A549 (cell line): ENCODE measurements at regions not wholly inside any gene's neighbourhood (a gene's known extent, or its start where the extent isn't known, plus 50 kb on each side); places are given as distances from the start of the nearest gene placed in this dataset.

Experiments
- ATAC-seq, 2 experiments: fragments of 200-7000 bp in 1 of 2; fragments of >200 bp in 1 of 2; cut with Nextera tagmentation in 1 of 2; cut with Tn5 transposase in 1 of 2; 3 replicates each; pipeline versions ENCODE4 v1.8.0 to v1.9.1; 2018 to 2020; ENCODE audit warnings: mild to moderate bottlenecking in 1 of 2, moderate library complexity in 1 of 2
- CTCF ChIA-PET: fragments of 300-600 bp; sonication (Branson Sonifier 250); formaldehyde crosslinking; extraction: SDS; loops from one replicate; lab custom pipeline; 2021; ENCODE audit warnings: antibody characterized with exemption, inconsistent platforms; lab: Yijun Ruan, JAX
- POLR2A ChIA-PET: fragments of 350-600 bp; formaldehyde crosslinking; extraction: SDS; loops from one replicate; lab custom pipeline; 2021; ENCODE audit warnings: antibody characterized with exemption, inconsistent platforms; lab: Yijun Ruan, JAX
- DNase-seq, 2 experiments: peaks; one replicate each; pipeline versions ENCODE4 v3.0.0 to v3.0.0-alpha.2; 2011 to 2016; ENCODE audit warnings: low read depth in 1 of 2, low spot score in 1 of 2
- FAIRE-seq: peaks from 2 replicates; lab custom pipeline; 2011; peaks lifted over from hg19 to GRCh38; lab: Jason Lieb, UNC
- H3K27ac ChIP-seq, 2 experiments: fragments of >200 bp; sonication (Bioruptor Twin); formaldehyde crosslinking; 3 replicates each; pipeline ENCODE4 v1.5.1; 2016 to 2017
- H3K4me1 ChIP-seq: fragments of >200 bp; sonication (Bioruptor Twin); formaldehyde crosslinking; 3 replicates; pipeline ENCODE4 v1.6.1; 2016
- H3K4me2 ChIP-seq: fragments of >200 bp; sonication (Bioruptor Twin); formaldehyde crosslinking; 3 replicates; pipeline ENCODE4 v1.6.1; 2016
- H3K4me3 ChIP-seq: fragments of >200 bp; sonication (Bioruptor Twin); formaldehyde crosslinking; 3 replicates; pipeline ENCODE4 v1.5.1; 2016
- H3K9me3 ChIP-seq: fragments of >200 bp; sonication (Bioruptor Twin); formaldehyde crosslinking; 3 replicates; pipeline ENCODE4 v1.6.1; 2016
- BHLHE40 ChIP-seq: IDR thresholded peaks from 2 replicates; pipeline ENCODE4 v1.6.1; 2012; ENCODE audit warnings: low read depth, low read length, inconsistent platforms
- CBX2 ChIP-seq: fragments of 200-600 bp; sonication (generic); IDR thresholded peaks from 2 replicates; pipeline ENCODE4 v1.6.1; 2016; ENCODE audit warnings: low read depth, mild to moderate bottlenecking, borderline replicate concordance
- CHD2 ChIP-seq: fragments of 150-350 bp; IDR thresholded peaks from 2 replicates; pipeline ENCODE4 v1.6.1; 2014; ENCODE audit warnings: low read length; ENCODE audit not compliant: partially characterized antibody
- EHF ChIP-seq: fragments of 250-450 bp; sonication (Bioruptor Pico); IDR thresholded peaks from 2 replicates; pipeline ENCODE4 v1.5.0; 2020; ENCODE audit warnings: mild to moderate bottlenecking
- FOSL2 ChIP-seq, 2 experiments: fragments of 450-650 bp in 1 of 2; fragments of >200 bp in 1 of 2; sonication (Bioruptor Twin) in 1 of 2; formaldehyde crosslinking; IDR thresholded peaks; 2 replicates each; pipeline versions ENCODE4 v1.5.0 to v1.6.1; 2016 to 2020; ENCODE audit warnings: mild to moderate bottlenecking in 1 of 2, moderate library complexity in 1 of 2
- JUN ChIP-seq, 2 experiments: fragments of >200 bp; sonication (Bioruptor Twin); formaldehyde crosslinking; IDR thresholded peaks; 2 replicates in 1 of 2; 3 replicates in 1 of 2; pipeline ENCODE4 v1.6.1; 2016 to 2017
- KDM1A ChIP-seq: fragments of 200-600 bp; sonication (generic); IDR thresholded peaks from 2 replicates; pipeline ENCODE4 v1.6.1; 2016; ENCODE audit warnings: low read depth, mild to moderate bottlenecking
- MAFK ChIP-seq: fragments of 450-650 bp; IDR thresholded peaks from 2 replicates; pipeline ENCODE4 v1.6.1; 2014; ENCODE audit not compliant: partially characterized antibody
- RAD21 ChIP-seq, 2 experiments: fragments of >200 bp in 1 of 2; sonication (Bioruptor Twin) in 1 of 2; formaldehyde crosslinking in 1 of 2; IDR thresholded peaks in 1 of 2; conservative IDR thresholded peaks in 1 of 2; 2 replicates in 1 of 2; 3 replicates in 1 of 2; pipeline ENCODE4 v1.6.1; 2012 to 2018; ENCODE audit warnings: inconsistent platforms in 1 of 2
- RCOR1 ChIP-seq: fragments of 150-350 bp; IDR thresholded peaks from 2 replicates; pipeline ENCODE4 v1.6.1; 2014; ENCODE audit warnings: antibody characterized with exemption, low read length, low read depth
- TFCP2L1 ChIP-seq: fragments of 250-450 bp; sonication (Bioruptor Pico); IDR thresholded peaks from 2 replicates; pipeline ENCODE4 v1.5.0; 2021; ENCODE audit warnings: mild to moderate bottlenecking
- ZC3H11A ChIP-seq: fragments of 450-650 bp; IDR thresholded peaks from 2 replicates; pipeline ENCODE4 v1.6.1; 2014; ENCODE audit warnings: antibody characterized with exemption, mild to moderate bottlenecking
- WGBS: methylation state at CpG from one replicate; pipeline ENCODE4 v1.1.6; 2017; ENCODE audit errors: missing lambda C conversion rate; 5-methylcytosine and 5-hydroxymethylcytosine counted together
- TF ChIP-seq, protein P1 (sequence below): fragments of >200 bp; sonication (Bioruptor Twin); formaldehyde crosslinking; IDR thresholded peaks from 3 replicates; pipeline ENCODE4 v1.6.1; 2016
- TF ChIP-seq, protein P2 (sequence below): fragments of >200 bp; sonication (Bioruptor Twin); formaldehyde crosslinking; IDR thresholded peaks from 2 replicates; pipeline ENCODE4 v1.6.1; 2016
- TF ChIP-seq, protein P3 (sequence below): IDR thresholded peaks from 2 replicates; pipeline ENCODE4 v1.6.1; 2012
- TF ChIP-seq, protein P4 (sequence below): IDR thresholded peaks from 2 replicates; pipeline ENCODE4 v1.6.1; 2012; ENCODE audit warnings: low read depth, borderline replicate concordance
- TF ChIP-seq, protein P5 (sequence below): fragments of 150-350 bp; IDR thresholded peaks from 2 replicates; pipeline ENCODE4 v1.6.1; 2014; ENCODE audit warnings: low read depth, mild to moderate bottlenecking, low read length
- TF ChIP-seq, protein P6 (sequence below): fragments of >200 bp; sonication (Bioruptor Twin); formaldehyde crosslinking; IDR thresholded peaks from 3 replicates; pipeline ENCODE4 v1.5.1; 2016

DNA sequence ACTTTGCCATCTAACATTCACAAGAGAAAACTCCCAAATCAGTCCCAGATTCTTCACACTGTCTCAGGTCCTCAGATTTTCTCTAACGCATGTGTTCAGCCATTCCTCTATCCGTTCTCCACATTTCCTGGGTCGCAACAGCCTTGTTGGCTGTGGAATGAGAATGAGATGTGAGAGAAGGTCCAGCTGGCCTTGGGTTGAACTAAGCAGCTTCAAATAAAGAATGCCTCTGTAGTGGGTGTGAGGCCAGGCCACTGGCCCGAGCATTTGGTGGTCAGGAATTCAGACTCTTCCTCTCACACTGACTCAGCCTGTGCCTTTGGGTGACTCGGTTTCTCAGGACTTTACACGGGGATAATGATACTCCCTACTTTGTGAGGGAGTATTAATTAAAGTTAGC, 73.8 kb upstream of the CCN6 start (continued):
- TF ChIP-seq, protein P1, sequence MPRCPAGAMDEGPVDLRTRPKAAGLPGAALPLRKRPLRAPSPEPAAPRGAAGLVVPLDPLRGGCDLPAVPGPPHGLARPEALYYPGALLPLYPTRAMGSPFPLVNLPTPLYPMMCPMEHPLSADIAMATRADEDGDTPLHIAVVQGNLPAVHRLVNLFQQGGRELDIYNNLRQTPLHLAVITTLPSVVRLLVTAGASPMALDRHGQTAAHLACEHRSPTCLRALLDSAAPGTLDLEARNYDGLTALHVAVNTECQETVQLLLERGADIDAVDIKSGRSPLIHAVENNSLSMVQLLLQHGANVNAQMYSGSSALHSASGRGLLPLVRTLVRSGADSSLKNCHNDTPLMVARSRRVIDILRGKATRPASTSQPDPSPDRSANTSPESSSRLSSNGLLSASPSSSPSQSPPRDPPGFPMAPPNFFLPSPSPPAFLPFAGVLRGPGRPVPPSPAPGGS, result no peak
- no peak for TF ChIP-seq ZC3H11A
- TF ChIP-seq RCOR1, result no peak

DNA sequence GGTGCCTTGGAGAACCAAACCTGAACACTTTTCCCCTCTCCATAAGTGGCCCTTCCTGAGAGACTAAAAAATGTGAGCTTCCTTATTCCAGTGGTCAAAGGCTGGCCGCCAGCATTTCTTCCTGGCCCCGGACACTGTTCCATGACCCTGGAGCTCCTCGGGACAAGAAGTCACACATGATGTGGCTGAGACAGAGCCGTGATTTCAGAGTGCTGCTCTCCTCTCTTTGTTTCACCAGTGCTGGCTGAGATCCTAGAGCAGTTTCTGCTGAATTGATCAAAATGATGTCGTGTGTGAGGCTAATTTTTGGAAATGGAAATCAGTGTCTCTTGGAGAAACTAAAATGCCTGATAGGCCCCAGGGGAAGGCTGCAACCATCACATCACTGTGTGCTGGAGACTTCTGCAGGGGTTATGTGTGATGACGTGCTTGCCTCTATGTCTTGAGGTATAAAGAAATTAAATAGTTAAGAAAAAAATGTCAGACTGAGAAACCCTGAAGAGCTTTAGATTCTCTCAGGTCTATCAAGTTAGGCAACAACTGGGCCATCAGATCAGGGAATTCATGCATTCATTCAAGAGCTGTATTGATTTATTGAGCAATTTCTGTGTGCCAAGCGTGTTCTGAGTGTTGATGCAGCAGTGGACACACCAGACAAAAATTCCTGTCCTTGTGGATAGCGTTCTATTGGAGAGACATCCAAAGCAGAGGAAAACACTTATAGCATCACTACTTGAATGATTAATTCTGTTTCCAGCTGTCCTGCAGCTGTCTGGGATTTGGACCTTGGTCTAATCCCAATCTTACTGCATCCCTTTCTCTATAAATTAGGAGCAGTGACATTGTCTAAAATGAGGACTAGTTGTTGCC, 72.7 kb upstream of the CCN6 start:
- no peak for ATAC-seq
- H3K27ac ChIP-seq, result no peak overlapping the region
- H3K9me3 ChIP-seq, result no peaks in the 10 kb centered on the region
- TF ChIP-seq KDM1A (no peak), JUN (IDR thresholded peaks at IDR 0.05) (no peak), CHD2 (no peak), RAD21 (conservative IDR thresholded peaks at IDR 0.05 in 1 of 2, IDR thresholded peaks at IDR 0.05 in 1 of 2) (no peak)
- TF ChIP-seq, protein P2, sequence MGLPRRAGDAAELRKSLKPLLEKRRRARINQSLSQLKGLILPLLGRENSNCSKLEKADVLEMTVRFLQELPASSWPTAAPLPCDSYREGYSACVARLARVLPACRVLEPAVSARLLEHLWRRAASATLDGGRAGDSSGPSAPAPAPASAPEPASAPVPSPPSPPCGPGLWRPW, result no peak
- TF ChIP-seq, all 56 proteins: peak for 0
- H3K4me1 ChIP-seq, result no peaks in the 10 kb centered on the region
- 53% methylated on average over 8 of the region's 8 CpGs for WGBS
- ChIA-PET POLR2A (no interaction called here), CTCF (interaction anchor here (0.6 kb wide), 1 partner anchor 62 kb away, joined by 3 read pairs; no protein-coding TSS in a partner anchor)
- no peak for DNase-seq
- H3K4me3 ChIP-seq, result no peak overlapping the region
- no peak for FAIRE-seq
- no peak overlapping the region for H3K4me2 ChIP-seq

DNA sequence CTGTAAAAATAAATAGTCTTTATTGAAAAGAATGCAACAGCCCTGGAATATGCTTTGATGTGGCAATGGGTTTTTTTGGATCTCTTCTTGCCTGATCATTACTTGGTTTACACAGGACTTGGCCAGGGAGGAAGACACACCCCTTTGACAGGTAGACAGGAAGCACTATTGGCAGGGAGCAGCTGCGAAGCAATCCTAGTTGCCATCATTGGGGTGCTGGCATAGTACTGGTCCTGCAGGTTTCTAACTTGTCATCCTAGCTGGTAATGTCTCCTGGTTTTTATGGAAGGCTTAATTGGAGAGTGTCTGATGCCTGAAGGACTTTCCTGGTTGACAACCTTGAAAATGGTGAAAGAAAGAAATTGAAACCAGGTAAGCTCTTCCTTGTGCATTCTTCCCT, 71.2 kb upstream of the CCN6 start:
- ATAC-seq (no peak), DNase-seq (no peak), FAIRE-seq (no peak)
- WGBS, result 89% methylated on average over 1 of the region's 1 CpG
- ChIA-PET CTCF (no interaction called here), POLR2A (no interaction called here)
- TF ChIP-seq FOSL2 (IDR thresholded peaks at IDR 0.05) (no peak), FOSL2 (CRISPR knock-in tag; IDR thresholded peaks at IDR 0.05) (no peak), EHF (CRISPR knock-in tag) (no peak), TFCP2L1 (CRISPR knock-in tag) (no peak), KDM1A (no peak), ZC3H11A (no peak), BHLHE40 (no peak), CBX2 (no peak), MAFK (no peak)
- TF ChIP-seq, protein P3, sequence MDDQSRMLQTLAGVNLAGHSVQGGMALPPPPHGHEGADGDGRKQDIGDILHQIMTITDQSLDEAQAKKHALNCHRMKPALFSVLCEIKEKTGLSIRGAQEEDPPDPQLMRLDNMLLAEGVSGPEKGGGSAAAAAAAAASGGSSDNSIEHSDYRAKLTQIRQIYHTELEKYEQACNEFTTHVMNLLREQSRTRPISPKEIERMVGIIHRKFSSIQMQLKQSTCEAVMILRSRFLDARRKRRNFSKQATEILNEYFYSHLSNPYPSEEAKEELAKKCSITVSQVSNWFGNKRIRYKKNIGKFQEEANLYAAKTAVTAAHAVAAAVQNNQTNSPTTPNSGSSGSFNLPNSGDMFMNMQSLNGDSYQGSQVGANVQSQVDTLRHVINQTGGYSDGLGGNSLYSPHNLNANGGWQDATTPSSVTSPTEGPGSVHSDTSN, result no peak
- TF ChIP-seq, protein P4, sequence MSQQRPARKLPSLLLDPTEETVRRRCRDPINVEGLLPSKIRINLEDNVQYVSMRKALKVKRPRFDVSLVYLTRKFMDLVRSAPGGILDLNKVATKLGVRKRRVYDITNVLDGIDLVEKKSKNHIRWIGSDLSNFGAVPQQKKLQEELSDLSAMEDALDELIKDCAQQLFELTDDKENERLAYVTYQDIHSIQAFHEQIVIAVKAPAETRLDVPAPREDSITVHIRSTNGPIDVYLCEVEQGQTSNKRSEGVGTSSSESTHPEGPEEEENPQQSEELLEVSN, result no peak
- TF ChIP-seq, protein P5, sequence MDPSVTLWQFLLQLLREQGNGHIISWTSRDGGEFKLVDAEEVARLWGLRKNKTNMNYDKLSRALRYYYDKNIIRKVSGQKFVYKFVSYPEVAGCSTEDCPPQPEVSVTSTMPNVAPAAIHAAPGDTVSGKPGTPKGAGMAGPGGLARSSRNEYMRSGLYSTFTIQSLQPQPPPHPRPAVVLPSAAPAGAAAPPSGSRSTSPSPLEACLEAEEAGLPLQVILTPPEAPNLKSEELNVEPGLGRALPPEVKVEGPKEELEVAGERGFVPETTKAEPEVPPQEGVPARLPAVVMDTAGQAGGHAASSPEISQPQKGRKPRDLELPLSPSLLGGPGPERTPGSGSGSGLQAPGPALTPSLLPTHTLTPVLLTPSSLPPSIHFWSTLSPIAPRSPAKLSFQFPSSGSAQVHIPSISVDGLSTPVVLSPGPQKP, result no peak
- TF ChIP-seq, protein P2, result no peak
- TF ChIP-seq, protein P6, sequence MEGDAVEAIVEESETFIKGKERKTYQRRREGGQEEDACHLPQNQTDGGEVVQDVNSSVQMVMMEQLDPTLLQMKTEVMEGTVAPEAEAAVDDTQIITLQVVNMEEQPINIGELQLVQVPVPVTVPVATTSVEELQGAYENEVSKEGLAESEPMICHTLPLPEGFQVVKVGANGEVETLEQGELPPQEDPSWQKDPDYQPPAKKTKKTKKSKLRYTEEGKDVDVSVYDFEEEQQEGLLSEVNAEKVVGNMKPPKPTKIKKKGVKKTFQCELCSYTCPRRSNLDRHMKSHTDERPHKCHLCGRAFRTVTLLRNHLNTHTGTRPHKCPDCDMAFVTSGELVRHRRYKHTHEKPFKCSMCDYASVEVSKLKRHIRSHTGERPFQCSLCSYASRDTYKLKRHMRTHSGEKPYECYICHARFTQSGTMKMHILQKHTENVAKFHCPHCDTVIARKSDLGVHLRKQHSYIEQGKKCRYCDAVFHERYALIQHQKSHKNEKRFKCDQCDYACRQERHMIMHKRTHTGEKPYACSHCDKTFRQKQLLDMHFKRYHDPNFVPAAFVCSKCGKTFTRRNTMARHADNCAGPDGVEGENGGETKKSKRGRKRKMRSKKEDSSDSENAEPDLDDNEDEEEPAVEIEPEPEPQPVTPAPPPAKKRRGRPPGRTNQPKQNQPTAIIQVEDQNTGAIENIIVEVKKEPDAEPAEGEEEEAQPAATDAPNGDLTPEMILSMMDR, result no peak
- no peak overlapping the region for H3K4me2 ChIP-seq
- no peaks in the 10 kb centered on the region for H3K9me3 ChIP-seq
- no peak overlapping the region for H3K4me3 ChIP-seq
- no peaks in the 10 kb centered on the region for H3K4me1 ChIP-seq
- H3K27ac ChIP-seq, result no peak overlapping the region
